GM12878 (cell line): ENCODE measurements at regions not wholly inside any gene's neighbourhood (a gene's known extent, or its start where the extent isn't known, plus 50 kb on each side); places are given as distances from the start of the nearest gene placed in this dataset.

ENCODE experiments used
- ATAC-seq: fragments of 200-7000 bp; cut with Tn5 transposase; 3 replicates; pipeline ENCODE4 v1.9.1; 2020; ENCODE audit warnings: mild to moderate bottlenecking, moderate library complexity
- BruUV-seq: library from RNA; stranded (reverse); fragments of 400-500 nt; replicated peaks from 2 replicates; lab custom pipeline; 2021; lab: Mats Ljungman, UMichigan
- CTCF ChIA-PET: fragments of 300-600 bp; sonication (Branson Sonifier 250); formaldehyde crosslinking; extraction: SDS; loops from one replicate; lab custom pipeline; 2021; ENCODE audit warnings: inconsistent platforms; lab: Yijun Ruan, JAX
- POLR2A ChIA-PET: fragments of 350-600 bp; formaldehyde crosslinking; extraction: SDS; loops from one replicate; lab custom pipeline; 2021; ENCODE audit warnings: inconsistent platforms; lab: Charles Lee
- RAD21 ChIA-PET: fragments of 300-600 bp; sonication (Branson Sonifier 250); formaldehyde crosslinking; loops from one replicate; lab custom pipeline; 2023; ENCODE audit warnings: antibody characterized with exemption; ENCODE audit not compliant: unreplicated experiment; lab: Charles Lee
- SMC1A ChIA-PET: fragments of 300-600 bp; sonication (Branson Sonifier 250); formaldehyde crosslinking; loops from one replicate; lab custom pipeline; 2023; ENCODE audit not compliant: unreplicated experiment, uncharacterized antibody; lab: Charles Lee
- DNase-seq: peaks from one replicate; pipeline ENCODE4 v3.0.0-alpha.2; 2011; ENCODE audit warnings: low read depth, low spot score
- FAIRE-seq: peaks from 3 replicates; lab custom pipeline; 2011; peaks lifted over from hg19 to GRCh38; lab: Jason Lieb, UNC
- H2AFZ ChIP-seq: 2 replicates; pipeline ENCODE4 v1.6.0; 2011; ENCODE audit warnings: low read depth, low read length, control low read depth; ENCODE audit not compliant: control insufficient read depth
- H3K27ac ChIP-seq: 2 replicates; pipeline ENCODE4 v1.5.1; 2011; ENCODE audit warnings: control low read depth; ENCODE audit not compliant: control insufficient read depth, insufficient read depth
- H3K27me3 ChIP-seq, 2 experiments: replicated peaks in 1 of 2; 2 replicates each; pipeline versions ENCODE4 v1.6.0 to v1.6.1; 2011; ENCODE audit warnings: low read length in 1 of 2; ENCODE audit not compliant: control insufficient read depth in 2 of 2, insufficient read depth in 2 of 2
- H3K36me3 ChIP-seq, 2 experiments: 2 replicates each; pipeline ENCODE4 v1.5.1; 2011; ENCODE audit warnings: low read length in 1 of 2; ENCODE audit not compliant: control insufficient read depth in 2 of 2, insufficient read depth in 2 of 2
- H3K4me1 ChIP-seq: 2 replicates; pipeline ENCODE4 v1.6.1; 2011; ENCODE audit warnings: mild to moderate bottlenecking, low read length, moderate library complexity, mixed read lengths; ENCODE audit not compliant: control insufficient read depth, insufficient read depth
- H3K4me2 ChIP-seq: 2 replicates; pipeline ENCODE4 v1.6.0; 2011; ENCODE audit warnings: control low read depth; ENCODE audit not compliant: control insufficient read depth, insufficient read depth
- H3K4me3 ChIP-seq: fragments of 200-600 bp; sonication (generic); 2 replicates; pipeline ENCODE4 v1.5.1; 2016
- H3K79me2 ChIP-seq: 2 replicates; pipeline ENCODE4 v1.6.0; 2011; ENCODE audit warnings: low read length; ENCODE audit not compliant: control insufficient read depth, insufficient read depth
- H3K9ac ChIP-seq: 2 replicates; pipeline ENCODE4 v1.8.0; 2011; ENCODE audit warnings: low read length, control low read depth, mixed read lengths; ENCODE audit not compliant: control insufficient read depth, insufficient read depth
- H3K9me3 ChIP-seq: replicated peaks from 3 replicates; pipeline ENCODE4 v1.5.1; 2011; ENCODE audit warnings: mild to moderate bottlenecking, low read length; ENCODE audit not compliant: control insufficient read depth, insufficient read depth
- H4K20me1 ChIP-seq: 2 replicates; pipeline ENCODE4 v1.6.0; 2011; ENCODE audit not compliant: control insufficient read depth, insufficient read depth
- BACH1 ChIP-seq: fragments of 450-650 bp; IDR thresholded peaks from 2 replicates; pipeline ENCODE4 v1.6.1; 2017; ENCODE audit warnings: mild to moderate bottlenecking, borderline replicate concordance
- BCL11A ChIP-seq: IDR thresholded peaks from 2 replicates; pipeline ENCODE4 v1.6.1; 2011; ENCODE audit warnings: low read depth, low read length
- CHD4 ChIP-seq: fragments of 200-600 bp; sonication (generic); IDR thresholded peaks from 2 replicates; pipeline ENCODE4 v1.6.1; 2016; ENCODE audit warnings: mild to moderate bottlenecking
- DPF2 ChIP-seq: fragments of 450-650 bp; IDR thresholded peaks from 2 replicates; pipeline ENCODE4 v1.6.1; 2017; ENCODE audit warnings: mild to moderate bottlenecking
- E2F4 ChIP-seq: IDR thresholded peaks from 2 replicates; pipeline ENCODE4 v1.6.1; 2012; ENCODE audit warnings: low read depth, low read length, improper control_type of control experiment
- EP300 ChIP-seq, 2 experiments: fragments of 150-350 bp in 1 of 2; IDR thresholded peaks; 2 replicates each; pipeline ENCODE4 v1.6.1; 2011 to 2012; ENCODE audit warnings: low read depth in 2 of 2, low read length in 2 of 2, borderline replicate concordance in 1 of 2, improper control_type of control experiment in 1 of 2, inconsistent platforms in 1 of 2; ENCODE audit not compliant: control insufficient read depth in 1 of 2
- IKZF1 ChIP-seq: fragments of 450-650 bp; conservative IDR thresholded peaks from 2 replicates; pipeline ENCODE4 v1.6.1; 2017; ENCODE audit warnings: antibody characterized with exemption, mild to moderate bottlenecking
- PML ChIP-seq: IDR thresholded peaks from 2 replicates; pipeline ENCODE4 v1.6.1; 2012; ENCODE audit warnings: low read length, inconsistent platforms
- SMAD5 ChIP-seq: IDR thresholded peaks from 2 replicates; pipeline ENCODE4 v1.6.1; 2016; ENCODE audit warnings: antibody characterized with exemption, low read depth
- TCF12 ChIP-seq: IDR thresholded peaks from 2 replicates; pipeline ENCODE4 v1.6.1; 2011; ENCODE audit warnings: low read depth, mild to moderate bottlenecking, low read length
- ZBTB11 ChIP-seq: fragments of 450-650 bp; formaldehyde crosslinking; IDR thresholded peaks from 2 replicates; pipeline ENCODE4 v1.5.0; 2022; ENCODE audit warnings: mild to moderate bottlenecking, missing genetic modification characterization
- ZBTB4 ChIP-seq: fragments of 450-650 bp; formaldehyde crosslinking; IDR thresholded peaks from 2 replicates; pipeline ENCODE4 v1.4.0; 2022; ENCODE audit warnings: mild to moderate bottlenecking, moderate library complexity
- ZNF207 ChIP-seq: fragments of 450-650 bp; IDR thresholded peaks from 2 replicates; pipeline ENCODE4 v1.6.1; 2014; ENCODE audit warnings: antibody characterized with exemption, mild to moderate bottlenecking, borderline replicate concordance
- ZNF687 ChIP-seq: fragments of 450-650 bp; IDR thresholded peaks from 2 replicates; pipeline ENCODE4 v1.6.1; 2017; ENCODE audit warnings: mild to moderate bottlenecking, moderate library complexity
- WGBS: methylation state at CpG from one replicate; pipeline ENCODE4 v1.1.6; 2016; ENCODE audit warnings: low lambda C conversion rate; ENCODE audit not compliant: insufficient replicate concordance, insufficient coverage; ENCODE audit errors: missing lambda C conversion rate; 5-methylcytosine and 5-hydroxymethylcytosine counted together
- in situ Hi-C: fragments of 300-500 bp; cut with MboI; formaldehyde crosslinking; loops from 9 replicates; pipeline ENCODE4 v1.14.3; 2018; ENCODE audit warnings: mixed read lengths
- intact Hi-C: fragments of 100-400 bp; cut with micrococcal nuclease; formaldehyde crosslinking; loops from one replicate; pipeline ENCODE4 v1.14.2; 2022; ENCODE audit not compliant: unreplicated experiment

- Histone ChIP-seq H3K9ac (no peak overlapping the region), H2AFZ (no peak overlapping the region), H3K4me1 (no peaks in the 10 kb centered on the region), H3K36me3 (no peaks in the 10 kb centered on the region), H3K27ac (no peak overlapping the region), H3K27me3 (no peaks in the 10 kb centered on the region), H4K20me1 (no peaks in the 10 kb centered on the region), H3K79me2 (no peaks in the 10 kb centered on the region), H3K4me3 (no peak overlapping the region), H3K4me2 (no peak overlapping the region), H3K9me3 (no peaks in the 10 kb centered on the region)
- ChIA-PET CTCF (no interaction called here), POLR2A (no interaction called here), RAD21 (no interaction called here), SMC1A (no interaction called here)
- no TSS peak for BruUV-seq
- no peak for DNase-seq
- intact Hi-C loops, result no loop called here
- WGBS, result 29% methylated on average over 3 of the region's 3 CpGs
- ATAC-seq, result no peak
- FAIRE-seq, result no peak
- in situ Hi-C loops, result no loop called here
- no peak for TF ChIP-seq ZNF207
- TF ChIP-seq ZBTB4 (CRISPR knock-in tag), result no peak
- no peak for TF ChIP-seq BCL11A
- no peak for TF ChIP-seq ZNF687
- TF ChIP-seq SMAD5, result no peak
- TF ChIP-seq TCF12, result no peak
- TF ChIP-seq DPF2, result no peak
- no peak for TF ChIP-seq E2F4
- no peak for TF ChIP-seq ZBTB11 (CRISPR knock-in tag)
- TF ChIP-seq PML, result no peak
- TF ChIP-seq EP300 (IDR thresholded peaks at IDR 0.05; ENCODE audit: borderline replicate concordance in 1 of 2, control insufficient read depth in 1 of 2, low read depth in 2 of 2, low read length in 2 of 2), result no peak
- no peak for TF ChIP-seq IKZF1
- no peak for TF ChIP-seq BACH1
- TF ChIP-seq CHD4, result no peak
Observed at GRCh38 chrX:84735025-84735424, 232.8 kb upstream of the HDX start.
